Body of pancreas (tissue), 4 donors: ENCODE measurements at regions not wholly inside any gene's neighbourhood (a gene's known extent, or its start where the extent isn't known, plus 50 kb on each side); places are given as distances from the start of the nearest gene placed in this dataset.
"Not testable (repeated sequence)": the region's sequence is repeated elsewhere in the genome, so short reads cannot be mapped to it uniquely, and the experiment has no call there.

Source experiments
- POLR2A ChIP-seq, 3 donors: fragments of 450-650 bp; IDR thresholded peaks; one replicate each; pipeline ENCODE4 v1.6.1; 2016; ENCODE audit warnings: antibody characterized with exemption in 3 of 3, mild to moderate bottlenecking in 2 of 3
- TF ChIP-seq, protein P1 (sequence below), 7 experiments: fragments of 450-650 bp in 4 of 7; fragments of 200-600 bp in 3 of 7; sonication (generic) in 3 of 7; IDR thresholded peaks; one replicate each; pipeline ENCODE4 v1.5.1; 2016 to 2019; ENCODE audit warnings: antibody characterized with exemption in 7 of 7

DNA sequence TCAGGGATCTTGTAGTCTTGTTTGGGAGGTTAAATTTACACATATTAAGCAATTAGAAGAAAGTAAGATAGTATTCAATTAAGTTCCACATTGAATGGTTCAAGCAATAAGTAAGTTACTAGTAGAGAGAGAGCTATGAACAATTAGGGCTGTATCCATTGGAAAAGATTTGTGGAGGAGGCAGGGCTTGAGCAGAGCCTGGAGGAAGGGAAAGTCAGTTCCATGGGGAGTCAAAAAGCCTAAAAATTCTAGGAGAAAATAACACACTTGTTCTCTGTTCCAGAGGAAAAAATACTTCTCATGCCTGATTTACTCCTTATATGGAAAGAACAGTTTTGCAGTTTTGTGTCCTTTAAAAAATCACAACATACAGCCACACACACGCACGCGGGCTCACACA, 730.0 kb downstream of the PRIM2 start:
- TF ChIP-seq, protein P1, sequence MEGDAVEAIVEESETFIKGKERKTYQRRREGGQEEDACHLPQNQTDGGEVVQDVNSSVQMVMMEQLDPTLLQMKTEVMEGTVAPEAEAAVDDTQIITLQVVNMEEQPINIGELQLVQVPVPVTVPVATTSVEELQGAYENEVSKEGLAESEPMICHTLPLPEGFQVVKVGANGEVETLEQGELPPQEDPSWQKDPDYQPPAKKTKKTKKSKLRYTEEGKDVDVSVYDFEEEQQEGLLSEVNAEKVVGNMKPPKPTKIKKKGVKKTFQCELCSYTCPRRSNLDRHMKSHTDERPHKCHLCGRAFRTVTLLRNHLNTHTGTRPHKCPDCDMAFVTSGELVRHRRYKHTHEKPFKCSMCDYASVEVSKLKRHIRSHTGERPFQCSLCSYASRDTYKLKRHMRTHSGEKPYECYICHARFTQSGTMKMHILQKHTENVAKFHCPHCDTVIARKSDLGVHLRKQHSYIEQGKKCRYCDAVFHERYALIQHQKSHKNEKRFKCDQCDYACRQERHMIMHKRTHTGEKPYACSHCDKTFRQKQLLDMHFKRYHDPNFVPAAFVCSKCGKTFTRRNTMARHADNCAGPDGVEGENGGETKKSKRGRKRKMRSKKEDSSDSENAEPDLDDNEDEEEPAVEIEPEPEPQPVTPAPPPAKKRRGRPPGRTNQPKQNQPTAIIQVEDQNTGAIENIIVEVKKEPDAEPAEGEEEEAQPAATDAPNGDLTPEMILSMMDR (IDR thresholded peaks at IDR 0.05): not testable (repeated sequence)
- not testable (repeated sequence) for TF ChIP-seq POLR2A (IDR thresholded peaks at IDR 0.05)
